ENCODE measurements at regions not wholly inside any gene's neighbourhood (a gene's known extent, or its start where the extent isn't known, plus 50 kb on each side); places are given as distances from the start of the nearest gene placed in this dataset.

DNA sequence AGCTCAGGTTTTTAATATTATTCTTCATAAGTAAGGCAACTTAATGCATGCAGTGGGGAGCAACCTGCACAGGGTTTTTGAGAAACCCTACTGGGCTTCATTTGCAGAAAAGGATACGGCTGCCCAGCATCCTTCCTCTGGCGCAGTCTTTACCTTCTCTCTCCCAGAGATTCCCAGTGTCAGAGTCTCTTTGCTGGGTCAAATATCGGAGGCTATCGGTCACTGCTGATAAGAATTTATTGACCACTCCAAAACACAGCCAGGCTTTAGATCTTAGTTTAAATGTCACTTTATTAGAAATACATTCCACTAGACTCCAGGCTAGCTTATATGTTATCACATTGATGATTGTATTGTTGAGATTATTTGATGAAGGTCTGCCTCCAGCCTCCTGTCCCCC is 147.2 kb upstream of the CPSF6 start:
- Histone ChIP-seq H3K9me3 (ENCODE audit: control insufficient read depth, insufficient read depth, low read depth, low read length) (no peaks in the 10 kb centered on the region), H3K4me3 (ENCODE audit: low read depth, low read length) (no peak overlapping the region), H3K36me3 (ENCODE audit: control insufficient read depth in 2 of 2, insufficient read depth in 1 of 2, low read length in 2 of 2) (no peaks in the 10 kb centered on the region), H3K4me1 (ENCODE audit: control insufficient read depth, insufficient read depth, low read length) (no peaks in the 10 kb centered on the region), H3K27ac (ENCODE audit: extremely low read depth, low read depth, low read length) (no peak overlapping the region)
- ChIA-PET CTCF (interaction anchor here (0.6 kb wide), 3 partner anchors 73 to 132 kb away, joined by 3 read pairs; no protein-coding TSS in a partner anchor), POLR2A (no interaction called here)
- no peak for TF ChIP-seq YY2 (tag by site-specific recombination; IDR thresholded peaks at IDR 0.05)
- TF ChIP-seq ZNF768 (tag by site-specific recombination; IDR thresholded peaks at IDR 0.05), result no peak
- TF ChIP-seq ZNF473 (tag by site-specific recombination; IDR thresholded peaks at IDR 0.05), result no peak
- no peak for TF ChIP-seq ZSCAN30 (tag by site-specific recombination; IDR thresholded peaks at IDR 0.05)
- TF ChIP-seq ZNF785 (tag by site-specific recombination; IDR thresholded peaks at IDR 0.05), result no peak
- TF ChIP-seq ZNF341 (tag by site-specific recombination; IDR thresholded peaks at IDR 0.05; ENCODE audit: low read depth), result no peak
- no peak for TF ChIP-seq ZFHX2 (tag by site-specific recombination; conservative IDR thresholded peaks at IDR 0.05)
- TF ChIP-seq ZNF146 (tag by site-specific recombination; IDR thresholded peaks at IDR 0.05), result no peak
- TF ChIP-seq ZNF174 (tag by site-specific recombination; IDR thresholded peaks at IDR 0.05), result no peak
- no peak for TF ChIP-seq ZNF280C (tag by site-specific recombination; IDR thresholded peaks at IDR 0.05)

DNA sequence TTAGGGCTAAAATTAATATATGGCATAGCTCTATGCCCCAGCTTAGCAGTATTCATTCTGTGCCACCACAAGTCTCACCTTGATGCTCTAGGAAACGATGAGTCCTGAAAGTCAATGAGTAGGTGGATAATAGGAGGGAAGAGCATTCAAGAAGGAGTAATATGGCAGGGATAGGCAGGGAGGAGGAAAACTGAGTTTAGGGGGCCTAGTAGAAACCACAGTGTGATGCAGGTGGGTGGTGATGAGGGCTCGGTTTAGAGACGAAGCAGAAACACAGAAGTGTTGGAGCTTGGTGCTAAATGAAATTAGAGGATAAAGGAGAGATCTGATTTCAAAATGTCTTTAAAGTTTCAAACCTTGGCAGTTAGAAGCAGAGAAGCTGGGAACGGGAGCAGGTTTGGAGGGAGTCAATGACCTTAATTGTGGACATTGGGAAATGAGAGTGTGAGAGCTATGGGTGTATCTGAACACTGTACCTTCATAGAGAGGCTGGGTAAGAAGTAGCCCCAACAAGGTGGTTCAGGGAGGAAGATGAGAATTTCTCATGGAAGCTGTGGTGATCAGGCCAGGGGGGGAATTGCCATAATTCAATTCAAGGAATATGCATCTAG is 144.7 kb upstream of the CPSF6 start:
- Histone ChIP-seq H3K9me3 (ENCODE audit: control insufficient read depth, insufficient read depth, low read depth, low read length) (no peaks in the 10 kb centered on the region), H3K4me3 (ENCODE audit: low read depth, low read length) (no peak overlapping the region), H3K4me1 (ENCODE audit: control insufficient read depth, insufficient read depth, low read length) (peaks cover 3% of the 10 kb centered on the region; the same call in 1 of the 2 replicates), H3K27ac (ENCODE audit: extremely low read depth, low read depth, low read length) (no peak overlapping the region), H3K36me3 (ENCODE audit: control insufficient read depth in 2 of 2, insufficient read depth in 1 of 2, low read length in 2 of 2) (no peaks in the 10 kb centered on the region)
- ChIA-PET CTCF (interaction anchor here (1.7 kb wide), 1 partner anchor 62 kb away, joined by 4 read pairs; no protein-coding TSS in a partner anchor), POLR2A (no interaction called here)
- TF ChIP-seq ZNF280C (tag by site-specific recombination; IDR thresholded peaks at IDR 0.05) (no peak), KLF10 (tag by site-specific recombination; IDR thresholded peaks at IDR 0.05) (no peak), KLF1 (tag by site-specific recombination; IDR thresholded peaks at IDR 0.05) (no peak), ZNF169 (tag by site-specific recombination; IDR thresholded peaks at IDR 0.05) (no peak), ZXDB (tag by site-specific recombination; IDR thresholded peaks at IDR 0.05) (no peak), ZNF548 (tag by site-specific recombination; IDR thresholded peaks at IDR 0.05) (no peak), ZBTB44 (tag by site-specific recombination; IDR thresholded peaks at IDR 0.05) (no peak), ZNF626 (tag by site-specific recombination; IDR thresholded peaks at IDR 0.05) (no peak), ZNF514 (tag by site-specific recombination; IDR thresholded peaks at IDR 0.05) (no peak), GLIS2 (tag by site-specific recombination; IDR thresholded peaks at IDR 0.05) (no peak), ZNF776 (tag by site-specific recombination; IDR thresholded peaks at IDR 0.05; ENCODE audit: borderline replicate concordance) (no peak), ZNF19 (tag by site-specific recombination; IDR thresholded peaks at IDR 0.05; ENCODE audit: low read depth) (no peak), ZNF623 (tag by site-specific recombination; IDR thresholded peaks at IDR 0.05) (no peak)
- TF ChIP-seq, protein P1, sequence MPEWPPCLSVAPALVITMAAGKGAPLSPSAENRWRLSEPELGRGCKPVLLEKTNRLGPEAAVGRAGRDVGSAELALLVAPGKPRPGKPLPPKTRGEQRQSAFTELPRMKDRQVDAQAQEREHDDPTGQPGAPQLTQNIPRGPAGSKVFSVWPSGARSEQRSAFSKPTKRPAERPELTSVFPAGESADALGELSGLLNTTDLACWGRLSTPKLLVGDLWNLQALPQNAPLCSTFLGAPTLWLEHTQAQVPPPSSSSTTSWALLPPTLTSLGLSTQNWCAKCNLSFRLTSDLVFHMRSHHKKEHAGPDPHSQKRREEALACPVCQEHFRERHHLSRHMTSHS (tag by site-specific recombination; IDR thresholded peaks at IDR 0.05), result no peak
- TF ChIP-seq, protein P2, sequence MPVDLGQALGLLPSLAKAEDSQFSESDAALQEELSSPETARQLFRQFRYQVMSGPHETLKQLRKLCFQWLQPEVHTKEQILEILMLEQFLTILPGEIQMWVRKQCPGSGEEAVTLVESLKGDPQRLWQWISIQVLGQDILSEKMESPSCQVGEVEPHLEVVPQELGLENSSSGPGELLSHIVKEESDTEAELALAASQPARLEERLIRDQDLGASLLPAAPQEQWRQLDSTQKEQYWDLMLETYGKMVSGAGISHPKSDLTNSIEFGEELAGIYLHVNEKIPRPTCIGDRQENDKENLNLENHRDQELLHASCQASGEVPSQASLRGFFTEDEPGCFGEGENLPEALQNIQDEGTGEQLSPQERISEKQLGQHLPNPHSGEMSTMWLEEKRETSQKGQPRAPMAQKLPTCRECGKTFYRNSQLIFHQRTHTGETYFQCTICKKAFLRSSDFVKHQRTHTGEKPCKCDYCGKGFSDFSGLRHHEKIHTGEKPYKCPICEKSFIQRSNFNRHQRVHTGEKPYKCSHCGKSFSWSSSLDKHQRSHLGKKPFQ (tag by site-specific recombination; IDR thresholded peaks at IDR 0.05), result no peak

Measured in HEK293 (cell line).